ENCODE measurements at regions not wholly inside any gene's neighbourhood (a gene's known extent, or its start where the extent isn't known, plus 50 kb on each side); places are given as distances from the start of the nearest gene placed in this dataset.

DNA sequence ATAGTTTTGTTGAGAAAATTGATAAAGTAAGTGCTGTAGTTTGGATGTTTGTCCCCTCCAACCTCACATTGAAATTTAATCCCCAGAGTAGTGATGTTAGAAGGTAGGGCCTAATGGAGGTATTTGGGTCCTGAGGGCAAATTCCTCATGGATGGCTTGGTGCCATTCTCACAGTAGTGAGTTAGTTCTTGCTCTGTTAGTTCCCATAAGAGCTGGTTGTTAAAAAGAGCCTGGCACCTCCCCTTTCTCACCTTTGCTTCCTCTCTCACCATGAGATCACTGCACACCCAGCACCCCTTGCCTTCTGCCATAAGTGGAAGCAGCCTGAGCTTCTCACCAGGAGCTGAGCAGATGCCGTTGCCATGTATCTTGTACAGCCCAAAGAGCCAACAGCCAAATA, 354.8 kb upstream of the NFIA start:
- no peak for FAIRE-seq
- whole genome bisulfite sequencing, 3 donors, result 78 to 86% (median 84%) methylated on average over 1 of the region's 1 CpG
- Histone ChIP-seq H3K27me3 (ENCODE audit: control insufficient read depth in 3 of 3, insufficient read depth in 3 of 3, low read length in 3 of 3) (no peaks in the 10 kb centered on the region), H3K4me1 (ENCODE audit: control insufficient read depth in 3 of 3, insufficient read depth in 2 of 3, low read depth in 1 of 3, low read length in 2 of 3) (no peaks in the 10 kb centered on the region), H3K9me3 (ENCODE audit: control insufficient read depth in 2 of 2, insufficient read depth in 1 of 2, low read depth in 1 of 2, low read length in 1 of 2) (no peaks in the 10 kb centered on the region), H3K27ac (ENCODE audit: low read depth in 1 of 3, low read length in 2 of 3) (no peak overlapping the region), H3K4me3 (ENCODE audit: low read depth in 1 of 3, low read length in 3 of 3) (no peak overlapping the region), H3K36me3 (ENCODE audit: control insufficient read depth in 3 of 3, insufficient read depth in 2 of 3, low read depth in 1 of 3, low read length in 3 of 3) (no peaks in the 10 kb centered on the region)
- DNase-seq, result no peak

DNA sequence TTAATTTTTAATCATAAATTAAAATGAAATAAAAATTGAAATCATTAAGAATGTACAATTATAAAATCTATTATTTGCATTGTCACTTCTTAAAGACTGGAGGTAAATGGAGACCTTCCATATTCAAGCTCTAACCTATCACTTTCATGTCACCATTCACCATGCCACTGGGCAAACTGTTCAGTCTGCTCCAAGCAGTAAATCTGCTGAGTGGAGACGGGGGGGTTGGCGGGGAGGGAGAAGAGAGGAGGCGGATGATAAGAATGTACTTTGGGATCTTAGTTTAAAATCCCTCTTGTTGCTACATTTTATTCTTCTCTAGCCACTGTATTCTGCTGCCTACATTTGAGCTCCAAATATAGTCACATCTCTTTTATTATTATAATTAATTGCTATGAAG, 365.9 kb upstream of the NFIA start:
- no peak overlapping the region for H3K4me3 ChIP-seq (ENCODE audit: low read depth in 1 of 3, low read length in 3 of 3)
- DNase-seq, result no peak
- peaks cover 0 to 4% of the 10 kb centered on the region in 2 donors for H3K9me3 ChIP-seq (ENCODE audit: control insufficient read depth in 2 of 2, insufficient read depth in 1 of 2, low read depth in 1 of 2, low read length in 1 of 2)
- H3K27me3 ChIP-seq (ENCODE audit: control insufficient read depth in 3 of 3, insufficient read depth in 3 of 3, low read length in 3 of 3), result no peaks in the 10 kb centered on the region
- 73 to 75% (median 73%) methylated on average over 3 of the region's 3 CpGs for WGBS, 3 donors
- no peaks in the 10 kb centered on the region for H3K4me1 ChIP-seq (ENCODE audit: control insufficient read depth in 3 of 3, insufficient read depth in 2 of 3, low read depth in 1 of 3, low read length in 2 of 3)
- no peak overlapping the region for H3K27ac ChIP-seq (ENCODE audit: low read depth in 1 of 3, low read length in 2 of 3)
- FAIRE-seq, result no peak
- no peaks in the 10 kb centered on the region for H3K36me3 ChIP-seq (ENCODE audit: control insufficient read depth in 3 of 3, insufficient read depth in 2 of 3, low read depth in 1 of 3, low read length in 3 of 3)

DNA sequence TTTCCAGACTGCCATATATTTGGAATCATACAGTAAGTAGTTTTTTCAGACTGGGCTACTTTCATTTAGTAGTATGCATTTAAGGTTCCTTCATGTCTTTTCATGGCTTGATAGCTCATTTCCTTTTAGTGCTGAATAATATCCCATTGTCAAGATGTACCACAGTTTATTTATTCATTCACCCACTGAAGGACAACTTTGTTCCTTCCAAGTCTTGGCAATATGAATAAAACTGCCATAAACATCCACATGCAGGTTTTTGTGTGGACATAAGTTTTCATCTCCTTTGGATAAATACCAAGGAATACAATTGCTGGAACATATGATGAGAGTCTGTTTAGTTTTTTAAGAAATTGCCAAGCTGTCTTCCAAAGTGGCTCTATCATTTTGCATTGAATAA, 366.4 kb upstream of the NFIA start:
- DNase-seq (no peak), FAIRE-seq (no peak)
- H3K27me3 ChIP-seq (ENCODE audit: control insufficient read depth in 3 of 3, insufficient read depth in 3 of 3, low read length in 3 of 3), result no peaks in the 10 kb centered on the region

DNA sequence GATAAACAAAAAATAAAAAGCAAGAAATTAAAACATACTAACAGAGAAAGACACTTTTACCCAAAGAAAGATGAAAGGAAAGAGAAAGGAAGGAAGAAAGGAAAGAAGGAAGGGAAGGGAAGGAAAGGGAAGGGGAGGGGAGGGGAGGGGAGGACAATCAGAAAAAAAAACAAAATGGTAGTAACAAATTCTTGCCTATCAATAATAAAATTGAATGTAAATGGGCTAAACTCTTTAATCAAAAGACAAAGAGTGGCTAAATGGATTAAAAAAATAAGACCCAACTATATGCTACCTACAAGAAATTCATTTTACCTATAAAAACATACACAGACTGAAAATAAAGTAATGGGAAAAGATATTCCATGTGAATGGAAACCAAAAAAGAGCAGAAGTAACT, 372.9 kb upstream of the NFIA start:
- DNase-seq (no peak), FAIRE-seq (no peak)
- Histone ChIP-seq H3K36me3 (ENCODE audit: control insufficient read depth in 3 of 3, insufficient read depth in 2 of 3, low read depth in 1 of 3, low read length in 3 of 3) (no peaks in the 10 kb centered on the region), H3K27me3 (ENCODE audit: control insufficient read depth in 3 of 3, insufficient read depth in 3 of 3, low read length in 3 of 3) (no peaks in the 10 kb centered on the region), H3K27ac (ENCODE audit: low read depth in 1 of 3, low read length in 2 of 3) (no peak overlapping the region), H3K9me3 (ENCODE audit: control insufficient read depth in 2 of 2, insufficient read depth in 1 of 2, low read depth in 1 of 2, low read length in 1 of 2) (no peaks in the 10 kb centered on the region), H3K4me1 (ENCODE audit: control insufficient read depth in 3 of 3, insufficient read depth in 2 of 3, low read depth in 1 of 3, low read length in 2 of 3) (no peaks in the 10 kb centered on the region), H3K4me3 (ENCODE audit: low read depth in 1 of 3, low read length in 3 of 3) (no peak overlapping the region)

More for the DNA sequence above, 366.4 kb upstream of the NFIA start:
- Histone ChIP-seq H3K4me3 (ENCODE audit: low read depth in 1 of 3, low read length in 3 of 3) (no peak overlapping the region), H3K4me1 (ENCODE audit: control insufficient read depth in 3 of 3, insufficient read depth in 2 of 3, low read depth in 1 of 3, low read length in 2 of 3) (no peaks in the 10 kb centered on the region), H3K9me3 (ENCODE audit: control insufficient read depth in 2 of 2, insufficient read depth in 1 of 2, low read depth in 1 of 2, low read length in 1 of 2) (no peaks in the 10 kb centered on the region), H3K36me3 (ENCODE audit: control insufficient read depth in 3 of 3, insufficient read depth in 2 of 3, low read depth in 1 of 3, low read length in 3 of 3) (no peaks in the 10 kb centered on the region), H3K27ac (ENCODE audit: low read depth in 1 of 3, low read length in 2 of 3) (no peak overlapping the region)

DNA sequence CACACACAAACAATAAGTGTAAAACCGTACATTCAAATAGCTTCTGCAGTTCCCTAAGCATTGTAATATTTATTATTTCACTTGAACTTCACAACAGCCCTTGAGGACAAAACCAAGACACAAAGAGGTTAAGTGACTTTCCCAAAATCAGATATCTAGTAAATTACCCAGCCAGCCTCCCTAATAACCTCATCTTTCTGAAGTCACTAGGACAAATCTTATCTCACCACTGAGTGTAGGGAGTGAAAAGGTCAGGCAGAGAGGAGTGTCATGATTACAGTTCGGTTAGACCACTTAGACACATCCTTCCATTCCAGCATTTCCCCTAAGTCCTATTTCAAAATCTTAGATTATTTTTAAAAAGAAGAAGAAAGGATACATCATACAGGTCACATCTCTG, 377.3 kb upstream of the NFIA start:
- FAIRE-seq, result no peak
- DNase-seq, result no peak
- H3K27ac ChIP-seq (ENCODE audit: low read depth in 1 of 3, low read length in 2 of 3), result no peak overlapping the region
- no peaks in the 10 kb centered on the region for H3K27me3 ChIP-seq (ENCODE audit: control insufficient read depth in 3 of 3, insufficient read depth in 3 of 3, low read length in 3 of 3)
- no peaks in the 10 kb centered on the region for H3K36me3 ChIP-seq (ENCODE audit: control insufficient read depth in 3 of 3, insufficient read depth in 2 of 3, low read depth in 1 of 3, low read length in 3 of 3)
- no peak overlapping the region for H3K4me3 ChIP-seq (ENCODE audit: low read depth in 1 of 3, low read length in 3 of 3)
- WGBS, 3 donors, result 26 to 54% (median 37%) methylated on average over 2 of the region's 2 CpGs
- H3K9me3 ChIP-seq (ENCODE audit: control insufficient read depth in 2 of 2, insufficient read depth in 1 of 2, low read depth in 1 of 2, low read length in 1 of 2), result no peaks in the 10 kb centered on the region
- H3K4me1 ChIP-seq (ENCODE audit: control insufficient read depth in 3 of 3, insufficient read depth in 2 of 3, low read depth in 1 of 3, low read length in 2 of 3), result no peaks in the 10 kb centered on the region

DNA sequence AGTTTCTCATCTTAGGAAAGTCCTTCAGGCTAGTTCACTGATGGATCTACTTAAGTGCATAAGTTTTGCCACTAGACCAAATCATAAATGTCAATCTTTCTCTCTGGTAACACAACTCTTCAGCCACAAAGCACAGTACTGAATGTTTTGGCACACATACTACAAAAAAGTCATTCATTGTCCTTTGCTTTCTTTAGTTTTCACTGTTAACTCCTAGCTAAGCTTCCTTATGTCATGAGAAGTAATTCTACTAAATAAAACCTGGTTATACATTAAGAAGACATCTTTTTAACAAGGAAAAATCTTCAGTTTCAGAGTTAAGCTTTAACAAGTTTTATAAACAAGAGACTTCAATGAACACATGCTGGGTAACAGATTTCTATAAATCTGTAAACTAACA, 379.2 kb upstream of the NFIA start:
- FAIRE-seq, result no peak
- no peaks in the 10 kb centered on the region for H3K36me3 ChIP-seq (ENCODE audit: control insufficient read depth in 3 of 3, insufficient read depth in 2 of 3, low read depth in 1 of 3, low read length in 3 of 3)

DNA sequence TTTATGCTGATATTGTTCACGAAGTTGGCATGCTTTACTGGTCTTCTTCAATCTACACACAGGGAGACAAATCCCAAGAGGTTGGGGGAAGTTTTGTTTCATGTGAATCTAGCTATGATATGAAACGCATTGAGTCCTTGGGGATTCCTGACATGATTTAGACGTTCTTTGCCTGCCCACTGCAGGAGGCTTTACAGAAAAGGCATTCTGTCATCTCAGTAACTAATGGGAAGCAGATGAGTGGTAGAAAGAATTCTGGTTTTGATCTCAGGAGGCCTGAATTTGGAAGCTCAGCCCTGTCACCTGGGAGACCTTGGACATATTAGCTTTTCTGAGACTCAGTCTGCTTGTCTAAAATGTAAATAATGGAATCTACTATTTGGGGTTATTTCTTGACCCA, 383.0 kb upstream of the NFIA start:
- Histone ChIP-seq H3K27ac (ENCODE audit: low read depth in 1 of 3, low read length in 2 of 3) (no peak overlapping the region), H3K9me3 (ENCODE audit: control insufficient read depth in 2 of 2, insufficient read depth in 1 of 2, low read depth in 1 of 2, low read length in 1 of 2) (no peaks in the 10 kb centered on the region), H3K36me3 (ENCODE audit: control insufficient read depth in 3 of 3, insufficient read depth in 2 of 3, low read depth in 1 of 3, low read length in 3 of 3) (no peaks in the 10 kb centered on the region), H3K4me1 (ENCODE audit: control insufficient read depth in 3 of 3, insufficient read depth in 2 of 3, low read depth in 1 of 3, low read length in 2 of 3) (no peaks in the 10 kb centered on the region), H3K4me3 (ENCODE audit: low read depth in 1 of 3, low read length in 3 of 3) (no peak overlapping the region), H3K27me3 (ENCODE audit: control insufficient read depth in 3 of 3, insufficient read depth in 3 of 3, low read length in 3 of 3) (no peaks in the 10 kb centered on the region)
- 52 to 62% (median 59%) methylated on average over 3 of the region's 3 CpGs for WGBS, 3 donors
- DNase-seq, result no peak
- FAIRE-seq, result no peak

More for the DNA sequence above, 379.2 kb upstream of the NFIA start:
- Histone ChIP-seq H3K27ac (ENCODE audit: low read depth in 1 of 3, low read length in 2 of 3) (no peak overlapping the region), H3K9me3 (ENCODE audit: control insufficient read depth in 2 of 2, insufficient read depth in 1 of 2, low read depth in 1 of 2, low read length in 1 of 2) (no peaks in the 10 kb centered on the region), H3K27me3 (ENCODE audit: control insufficient read depth in 3 of 3, insufficient read depth in 3 of 3, low read length in 3 of 3) (no peaks in the 10 kb centered on the region), H3K4me3 (ENCODE audit: low read depth in 1 of 3, low read length in 3 of 3) (no peak overlapping the region), H3K4me1 (ENCODE audit: control insufficient read depth in 3 of 3, insufficient read depth in 2 of 3, low read depth in 1 of 3, low read length in 2 of 3) (no peaks in the 10 kb centered on the region)
- no peak for DNase-seq

DNA sequence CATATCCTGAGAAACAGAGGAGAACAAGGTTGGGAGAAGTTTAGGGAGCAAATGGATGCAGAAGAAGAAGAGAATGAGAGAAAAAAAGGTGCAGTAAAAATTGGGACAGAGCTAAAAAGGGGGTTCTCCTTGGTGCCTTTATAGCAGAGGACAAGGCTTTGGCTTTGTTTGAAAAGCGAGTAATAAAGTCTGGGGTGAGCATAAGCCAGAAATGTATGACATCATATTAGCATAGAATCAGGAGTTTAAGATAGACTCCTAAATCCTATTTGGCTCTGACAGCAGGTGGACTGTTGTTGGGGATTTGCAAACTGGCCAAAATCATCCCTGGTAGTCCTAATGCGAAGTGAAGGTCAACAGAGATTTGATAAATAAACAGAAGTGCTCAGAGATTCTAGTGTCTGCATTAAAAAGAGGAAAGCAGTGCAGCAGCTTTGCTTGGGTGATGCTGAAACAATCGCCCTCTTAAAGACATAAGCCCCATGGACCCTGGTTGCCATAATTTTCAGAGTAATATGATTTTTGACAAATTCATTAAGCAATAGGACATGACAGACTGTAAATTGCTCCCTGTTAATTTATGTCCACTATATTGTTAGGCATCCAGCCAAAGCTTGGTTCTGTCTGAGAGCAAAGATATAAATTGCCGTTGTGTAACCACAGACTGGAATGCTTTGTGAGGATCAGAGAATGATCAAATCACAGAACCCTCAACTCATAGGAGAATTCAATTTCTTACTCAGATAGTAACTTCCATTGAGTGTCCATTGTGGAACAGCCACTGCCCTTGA, 385.0 kb upstream of the NFIA start:
- FAIRE-seq, result no peak
- Histone ChIP-seq H3K27me3 (ENCODE audit: control insufficient read depth in 3 of 3, insufficient read depth in 3 of 3, low read length in 3 of 3) (no peaks in the 10 kb centered on the region), H3K9me3 (ENCODE audit: control insufficient read depth in 2 of 2, insufficient read depth in 1 of 2, low read depth in 1 of 2, low read length in 1 of 2) (peaks cover 0 to 5% of the 10 kb centered on the region in 2 donors), H3K27ac (ENCODE audit: low read depth in 1 of 3, low read length in 2 of 3) (no peak overlapping the region), H3K4me3 (ENCODE audit: low read depth in 1 of 3, low read length in 3 of 3) (no peak overlapping the region), H3K36me3 (ENCODE audit: control insufficient read depth in 3 of 3, insufficient read depth in 2 of 3, low read depth in 1 of 3, low read length in 3 of 3) (no peaks in the 10 kb centered on the region), H3K4me1 (ENCODE audit: control insufficient read depth in 3 of 3, insufficient read depth in 2 of 3, low read depth in 1 of 3, low read length in 2 of 3) (no peaks in the 10 kb centered on the region)
- WGBS, 3 donors, result 42 to 47% (median 42%) methylated on average over 4 of the region's 4 CpGs
- DNase-seq, result no peak

DNA sequence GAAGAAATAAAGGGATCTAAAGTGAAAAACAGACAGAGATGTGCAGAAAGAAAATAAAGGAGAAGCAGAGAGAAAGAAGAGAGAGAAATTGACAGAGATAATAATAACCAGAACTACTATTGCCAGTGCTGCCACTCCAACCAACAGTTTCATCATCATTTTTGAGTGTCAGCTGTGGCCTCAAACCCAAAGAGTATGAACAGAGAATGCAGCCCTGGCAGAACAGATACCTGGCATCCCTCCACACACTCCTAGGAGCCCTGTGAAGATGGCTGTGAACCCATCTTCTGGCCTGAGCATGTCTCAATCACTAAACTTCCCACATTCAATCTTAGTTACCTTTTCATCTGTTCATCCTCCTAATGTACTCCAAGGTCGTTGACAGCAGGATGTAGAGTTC, 385.8 kb upstream of the NFIA start:
- 10 to 56% (median 10%) methylated on average over 1 of the region's 1 CpG for WGBS, 3 donors
- H3K4me1 ChIP-seq (ENCODE audit: control insufficient read depth in 3 of 3, insufficient read depth in 2 of 3, low read depth in 1 of 3, low read length in 2 of 3), result no peaks in the 10 kb centered on the region
- no peaks in the 10 kb centered on the region for H3K36me3 ChIP-seq (ENCODE audit: control insufficient read depth in 3 of 3, insufficient read depth in 2 of 3, low read depth in 1 of 3, low read length in 3 of 3)
- no peak for FAIRE-seq
- no peaks in the 10 kb centered on the region for H3K27me3 ChIP-seq (ENCODE audit: control insufficient read depth in 3 of 3, insufficient read depth in 3 of 3, low read length in 3 of 3)
- no peak overlapping the region for H3K4me3 ChIP-seq (ENCODE audit: low read depth in 1 of 3, low read length in 3 of 3)
- peaks cover 0 to 5% of the 10 kb centered on the region in 2 donors for H3K9me3 ChIP-seq (ENCODE audit: control insufficient read depth in 2 of 2, insufficient read depth in 1 of 2, low read depth in 1 of 2, low read length in 1 of 2)
- no peak for DNase-seq
- no peak overlapping the region for H3K27ac ChIP-seq (ENCODE audit: low read depth in 1 of 3, low read length in 2 of 3)
